CD4-positive, alpha-beta T cell treated with Interleukin-17A for 4 hours (primary cell): ENCODE measurements at regions not wholly inside any gene's neighbourhood (a gene's known extent, or its start where the extent isn't known, plus 50 kb on each side); places are given as distances from the start of the nearest gene placed in this dataset.
"Not testable (repeated sequence)": the region's sequence is repeated elsewhere in the genome, so short reads cannot be mapped to it uniquely, and the experiment has no call there.

Experiments used
- DNase-seq: peaks from one replicate; pipeline ENCODE4 v3.0.0-alpha.2; 2020; ENCODE audit warnings: mixed read lengths

GRCh38 chr3:117799387-117799735, 1089.8 kb downstream of the TUSC7 start:
- no peak for DNase-seq

GRCh38 chr3:117801912-117802239, 1092.3 kb downstream of the TUSC7 start:
- no peak for DNase-seq

GRCh38 chr3:117809186-117810081, 1099.9 kb downstream of the TUSC7 start:
- DNase-seq = no peak

GRCh38 chr3:117811786-117812185, 1102.2 kb downstream of the TUSC7 start:
- no peak for DNase-seq

- DNase-seq = no peak
Measured at GRCh38 chr3:117814975-117815374, 1105.4 kb downstream of the TUSC7 start.

- no peak for DNase-seq
Measured at GRCh38 chr3:117817103-117817502, 1107.5 kb downstream of the TUSC7 start.

GRCh38 chr3:117818592-117818991, 1109.0 kb downstream of the TUSC7 start:
- no peak for DNase-seq

GRCh38 chr3:117820658-117821299, 1111.2 kb downstream of the TUSC7 start:
- DNase-seq = no peak

GRCh38 chr3:117822416-117822815, 1112.8 kb downstream of the TUSC7 start:
- DNase-seq = no peak

- DNase-seq = no peak
Measured at GRCh38 chr3:117836296-117836695, 1126.7 kb downstream of the TUSC7 start.

- DNase-seq = no peak
Measured at GRCh38 chr3:117837391-117837790, 1127.8 kb downstream of the TUSC7 start.

- no peak for DNase-seq
Measured at GRCh38 chr3:117842086-117842485, 1132.5 kb downstream of the TUSC7 start.

- no peak for DNase-seq
Measured at GRCh38 chr3:117843356-117843755, 1133.8 kb downstream of the TUSC7 start.

- no peak for DNase-seq
Measured at GRCh38 chr3:117844676-117845075, 1135.1 kb downstream of the TUSC7 start.

GRCh38 chr3:117846238-117846637, 1136.7 kb downstream of the TUSC7 start:
- DNase-seq = no peak

GRCh38 chr3:117848606-117849005, 1139.0 kb downstream of the TUSC7 start:
- DNase-seq = no peak

- DNase-seq = no peak
Measured at GRCh38 chr3:117853923-117854668, 1144.5 kb downstream of the TUSC7 start.

- DNase-seq = no peak
Measured at GRCh38 chr3:117856354-117856753, 1146.8 kb downstream of the TUSC7 start.

GRCh38 chr3:117863146-117863545, 1153.6 kb downstream of the TUSC7 start:
- no peak for DNase-seq

- no peak for DNase-seq
Measured at GRCh38 chr3:117865338-117865737, 1155.8 kb downstream of the TUSC7 start.

GRCh38 chr3:117868766-117869165, 1159.2 kb downstream of the TUSC7 start:
- no peak for DNase-seq

- no peak for DNase-seq
Measured at GRCh38 chr3:117871934-117872333, 1162.4 kb downstream of the TUSC7 start.

- not testable (repeated sequence) for DNase-seq
Measured at GRCh38 chr3:117872594-117873248, 1161.9 kb downstream of the IGSF11 start.
